Caco-2 (cell line): ENCODE measurements at regions not wholly inside any gene's neighbourhood (a gene's known extent, or its start where the extent isn't known, plus 50 kb on each side); places are given as distances from the start of the nearest gene placed in this dataset.

Experiments used
- BruUV-seq: library from RNA; stranded (reverse); fragments of 400-500 nt; replicated peaks from 2 replicates; lab custom pipeline; 2021; lab: Mats Ljungman, UMichigan
- CTCF ChIA-PET: fragments of 300-600 bp; sonication (Branson Sonifier 250); formaldehyde crosslinking; loops from one replicate; lab custom pipeline; 2022; ENCODE audit warnings: antibody characterized with exemption; lab: Charles Lee
- POLR2A ChIA-PET: fragments of 300-600 bp; sonication (Branson Sonifier 250); formaldehyde crosslinking; loops from one replicate; lab custom pipeline; 2022; ENCODE audit warnings: antibody characterized with exemption; lab: Charles Lee
- DNase-seq, 2 experiments: peaks; one replicate each; pipeline versions ENCODE4 v3.0.0 to v3.0.0-alpha.2; 2020 to 2022
- H3K27me3 ChIP-seq: replicated peaks from 2 replicates; pipeline ENCODE4 v1.6.0; 2011; ENCODE audit warnings: low read length; ENCODE audit not compliant: control insufficient read depth, insufficient read depth
- H3K36me3 ChIP-seq: 2 replicates; pipeline ENCODE4 v1.5.1; 2011; ENCODE audit warnings: low read length; ENCODE audit not compliant: control insufficient read depth, insufficient read depth
- H3K4me1 ChIP-seq: fragments of 250-450 bp; sonication (Bioruptor Pico); 2 replicates; pipeline ENCODE4 v1.5.1; 2020; ENCODE audit warnings: mild to moderate bottlenecking
- H3K4me3 ChIP-seq: 2 replicates; pipeline ENCODE4 v1.5.1; 2011; ENCODE audit warnings: low read depth, mild to moderate bottlenecking, control low read depth, low read length
- H3K9me3 ChIP-seq: fragments of 250-450 bp; sonication (Bioruptor Pico); 2 replicates; pipeline ENCODE4 v1.5.1; 2020; ENCODE audit warnings: mild to moderate bottlenecking, moderate library complexity
- H3K27ac Mint-ChIP-seq: one replicate; pipeline ENCODE4 v1.8.0; 2022; ENCODE audit warnings: mixed read lengths; ENCODE audit not compliant: unreplicated experiment
- H3K27me3 Mint-ChIP-seq: one replicate; pipeline ENCODE4 v1.8.0; 2022; ENCODE audit warnings: mixed read lengths; ENCODE audit not compliant: insufficient read depth, unreplicated experiment
- H3K36me3 Mint-ChIP-seq: one replicate; pipeline ENCODE4 v1.8.0; 2022; ENCODE audit warnings: mild to moderate bottlenecking, mixed read lengths; ENCODE audit not compliant: insufficient read depth, unreplicated experiment
- H3K4me1 Mint-ChIP-seq: one replicate; pipeline ENCODE4 v1.8.0; 2022; ENCODE audit warnings: low read depth, mixed read lengths; ENCODE audit not compliant: unreplicated experiment
- H3K4me3 Mint-ChIP-seq: one replicate; pipeline ENCODE4 v1.8.0; 2022; ENCODE audit warnings: mild to moderate bottlenecking, moderate library complexity, mixed read lengths; ENCODE audit not compliant: unreplicated experiment
- H3K9me3 Mint-ChIP-seq: one replicate; pipeline ENCODE4 v1.8.0; 2022; ENCODE audit warnings: mixed read lengths; ENCODE audit not compliant: unreplicated experiment
- intact Hi-C: fragments of 100-400 bp; cut with micrococcal nuclease; formaldehyde crosslinking; loops from one replicate; pipeline ENCODE4 v1.10.0; 2022; ENCODE audit not compliant: unreplicated experiment
- TF ChIP-seq, protein P1 (sequence below), 2 experiments: fragments of 200-600 bp in 1 of 2; IDR thresholded peaks; 1 replicate in 1 of 2; 2 replicates in 1 of 2; pipeline versions ENCODE4 v1.5.1 to v1.8.0; 2011 to 2022; ENCODE audit warnings: antibody characterized with exemption in 1 of 2, control low read depth in 1 of 2, inconsistent platforms in 1 of 2, low read depth in 1 of 2, low read length in 1 of 2, mild to moderate bottlenecking in 1 of 2, moderate library complexity in 1 of 2; ENCODE audit not compliant: insufficient read depth in 1 of 2, severe bottlenecking in 1 of 2, unreplicated experiment in 1 of 2

DNA sequence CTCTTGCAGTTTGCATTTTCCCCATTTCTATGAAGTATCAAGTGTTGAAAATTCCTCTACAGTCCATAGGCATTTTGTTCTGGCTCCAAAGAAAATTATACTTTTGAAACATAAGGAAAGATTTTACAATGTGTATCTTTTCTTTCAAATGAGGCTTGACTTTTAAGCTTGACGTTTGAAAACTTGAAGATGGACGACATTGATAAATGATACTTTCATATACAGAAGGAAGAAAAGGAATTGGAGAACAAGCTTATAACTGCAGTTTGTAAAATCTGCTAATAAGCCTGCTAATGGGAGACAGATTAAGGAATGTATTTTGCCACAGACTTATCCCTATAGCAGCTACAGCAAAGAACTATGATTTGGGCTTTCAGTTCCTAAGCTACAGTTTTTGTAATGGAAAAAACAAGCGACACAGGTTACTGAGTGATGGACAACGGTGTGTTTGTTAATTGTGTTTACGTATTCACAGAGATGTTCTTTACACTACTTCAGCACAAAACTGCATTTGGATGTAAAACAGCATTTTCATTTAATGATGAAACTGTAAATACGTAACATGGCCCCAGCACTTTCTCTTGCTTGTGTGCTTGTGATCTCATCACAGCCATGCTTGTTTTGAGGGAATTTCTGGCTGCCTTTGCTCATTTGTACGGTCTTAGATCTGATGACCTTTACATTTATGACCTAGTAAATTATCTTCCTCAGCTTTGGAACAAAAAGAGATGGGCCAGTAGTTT is 83.2 kb upstream of the FAT1 start:
- H3K4me3 ChIP-seq, result no peak overlapping the region
- no peaks in the 10 kb centered on the region for H3K27me3 ChIP-seq
- Mint-ChIP-seq H3K27me3 (no peaks in the 10 kb centered on the region), H3K4me1 (peaks cover 6% of the 10 kb centered on the region), H3K27ac (no peak overlapping the region), H3K4me3 (no peak overlapping the region), H3K9me3 (no peaks in the 10 kb centered on the region), H3K36me3 (no peaks in the 10 kb centered on the region)
- intact Hi-C loops, result no loop called here
- no peaks in the 10 kb centered on the region for H3K9me3 ChIP-seq
- ChIA-PET CTCF (no interaction called here), POLR2A (no interaction called here)
- TF ChIP-seq, protein P1, sequence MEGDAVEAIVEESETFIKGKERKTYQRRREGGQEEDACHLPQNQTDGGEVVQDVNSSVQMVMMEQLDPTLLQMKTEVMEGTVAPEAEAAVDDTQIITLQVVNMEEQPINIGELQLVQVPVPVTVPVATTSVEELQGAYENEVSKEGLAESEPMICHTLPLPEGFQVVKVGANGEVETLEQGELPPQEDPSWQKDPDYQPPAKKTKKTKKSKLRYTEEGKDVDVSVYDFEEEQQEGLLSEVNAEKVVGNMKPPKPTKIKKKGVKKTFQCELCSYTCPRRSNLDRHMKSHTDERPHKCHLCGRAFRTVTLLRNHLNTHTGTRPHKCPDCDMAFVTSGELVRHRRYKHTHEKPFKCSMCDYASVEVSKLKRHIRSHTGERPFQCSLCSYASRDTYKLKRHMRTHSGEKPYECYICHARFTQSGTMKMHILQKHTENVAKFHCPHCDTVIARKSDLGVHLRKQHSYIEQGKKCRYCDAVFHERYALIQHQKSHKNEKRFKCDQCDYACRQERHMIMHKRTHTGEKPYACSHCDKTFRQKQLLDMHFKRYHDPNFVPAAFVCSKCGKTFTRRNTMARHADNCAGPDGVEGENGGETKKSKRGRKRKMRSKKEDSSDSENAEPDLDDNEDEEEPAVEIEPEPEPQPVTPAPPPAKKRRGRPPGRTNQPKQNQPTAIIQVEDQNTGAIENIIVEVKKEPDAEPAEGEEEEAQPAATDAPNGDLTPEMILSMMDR (IDR thresholded peaks at IDR 0.05; ENCODE audit: insufficient read depth in 1 of 2, low read depth in 1 of 2, low read length in 1 of 2, severe bottlenecking in 1 of 2, unreplicated experiment in 1 of 2), result no peak
- no peak for DNase-seq
- no TSS peak for BruUV-seq
- H3K4me1 ChIP-seq, result peaks cover 18% of the 10 kb centered on the region
- H3K36me3 ChIP-seq, result no peaks in the 10 kb centered on the region

DNA sequence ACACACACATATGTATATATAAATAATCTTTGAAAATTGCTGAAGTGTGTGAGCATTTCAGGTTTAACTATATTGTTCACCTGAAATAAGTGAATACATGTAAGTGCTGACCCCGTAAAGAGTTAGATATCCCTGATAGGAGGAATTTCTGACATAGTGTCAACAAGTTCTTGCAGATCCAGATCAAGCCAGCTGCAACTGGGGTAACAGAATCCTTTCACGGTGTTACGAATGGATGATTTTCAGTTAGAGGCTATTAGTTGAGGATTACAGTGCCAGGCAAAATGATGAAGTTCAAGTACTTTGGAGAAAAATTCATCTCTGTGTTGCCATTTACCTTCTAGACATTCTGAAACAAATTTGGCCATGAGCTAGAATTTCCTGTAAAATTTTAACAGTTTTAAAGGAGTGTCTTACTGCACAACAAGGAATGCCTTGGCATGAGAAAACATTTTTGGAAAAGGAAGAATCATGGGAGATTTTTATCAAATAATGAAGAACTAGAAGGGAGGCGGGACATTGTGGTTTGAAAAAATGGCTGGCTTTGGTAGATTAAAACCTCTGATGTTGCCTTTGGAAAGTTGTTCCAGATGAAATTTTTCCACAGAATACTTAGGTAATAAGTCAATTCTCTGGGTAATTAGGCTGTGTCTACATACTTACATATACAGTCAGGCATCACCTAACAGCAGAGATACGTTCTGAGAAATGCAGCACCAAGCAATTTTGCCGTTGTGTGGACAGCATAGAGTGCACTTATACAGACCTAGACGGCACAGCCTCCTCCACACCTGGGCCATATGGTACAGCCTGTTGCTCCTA is 84.4 kb upstream of the FAT1 start:
- DNase-seq, result no peak
- no peaks in the 10 kb centered on the region for H3K27me3 ChIP-seq
- H3K27ac Mint-ChIP-seq, result no peak overlapping the region
- TF ChIP-seq, protein P1 (IDR thresholded peaks at IDR 0.05; ENCODE audit: insufficient read depth in 1 of 2, low read depth in 1 of 2, low read length in 1 of 2, severe bottlenecking in 1 of 2, unreplicated experiment in 1 of 2), result no peak
- no TSS peak for BruUV-seq
- H3K4me3 ChIP-seq, result no peak overlapping the region
- peaks cover 6% of the 10 kb centered on the region for H3K4me1 Mint-ChIP-seq
- ChIA-PET CTCF (no interaction called here), POLR2A (no interaction called here)
- no peaks in the 10 kb centered on the region for H3K36me3 ChIP-seq
- no peak overlapping the region for H3K4me3 Mint-ChIP-seq
- no peaks in the 10 kb centered on the region for H3K36me3 Mint-ChIP-seq
- H3K27me3 Mint-ChIP-seq, result no peaks in the 10 kb centered on the region
- H3K9me3 Mint-ChIP-seq, result no peaks in the 10 kb centered on the region
- H3K9me3 ChIP-seq, result no peaks in the 10 kb centered on the region
- H3K4me1 ChIP-seq, result peaks cover 18% of the 10 kb centered on the region
- intact Hi-C loops, result no loop called here

DNA sequence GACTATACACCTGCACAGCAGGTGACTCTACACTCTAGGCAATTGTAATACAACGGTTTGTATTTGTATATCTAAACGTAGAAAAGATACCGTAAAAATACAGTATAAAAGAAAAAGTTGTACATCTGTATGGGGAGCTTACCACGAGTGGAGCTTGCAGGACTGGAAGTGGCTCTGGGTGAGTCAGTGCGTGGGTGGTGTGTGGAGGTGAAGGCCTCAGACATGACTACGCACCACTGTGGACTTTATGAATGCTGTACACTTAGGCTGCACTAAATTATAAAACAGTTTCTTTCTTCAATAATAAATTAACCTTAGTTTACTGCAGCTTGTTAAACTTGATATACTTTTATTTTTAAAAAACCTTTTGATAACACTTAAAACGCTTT is 85.0 kb upstream of the FAT1 start:
- H3K9me3 Mint-ChIP-seq, result no peaks in the 10 kb centered on the region
- CTCF ChIA-PET, result no interaction called here
- peaks cover 6% of the 10 kb centered on the region for H3K4me1 Mint-ChIP-seq
- POLR2A ChIA-PET, result no interaction called here
- no peak for DNase-seq
- no TSS peak for BruUV-seq
- Histone ChIP-seq H3K9me3 (no peaks in the 10 kb centered on the region), H3K27me3 (no peaks in the 10 kb centered on the region), H3K36me3 (no peaks in the 10 kb centered on the region), H3K4me1 (peaks cover 18% of the 10 kb centered on the region), H3K4me3 (no peak overlapping the region)
- TF ChIP-seq, protein P1 (IDR thresholded peaks at IDR 0.05; ENCODE audit: insufficient read depth in 1 of 2, low read depth in 1 of 2, low read length in 1 of 2, severe bottlenecking in 1 of 2, unreplicated experiment in 1 of 2), result no peak
- no peak overlapping the region for H3K4me3 Mint-ChIP-seq
- no peaks in the 10 kb centered on the region for H3K36me3 Mint-ChIP-seq
- H3K27me3 Mint-ChIP-seq, result no peaks in the 10 kb centered on the region
- H3K27ac Mint-ChIP-seq, result no peak overlapping the region
- intact Hi-C loops, result no loop called here
